ENCODE measurements at regions not wholly inside any gene's neighbourhood (a gene's known extent, or its start where the extent isn't known, plus 50 kb on each side); places are given as distances from the start of the nearest gene placed in this dataset.

DNA sequence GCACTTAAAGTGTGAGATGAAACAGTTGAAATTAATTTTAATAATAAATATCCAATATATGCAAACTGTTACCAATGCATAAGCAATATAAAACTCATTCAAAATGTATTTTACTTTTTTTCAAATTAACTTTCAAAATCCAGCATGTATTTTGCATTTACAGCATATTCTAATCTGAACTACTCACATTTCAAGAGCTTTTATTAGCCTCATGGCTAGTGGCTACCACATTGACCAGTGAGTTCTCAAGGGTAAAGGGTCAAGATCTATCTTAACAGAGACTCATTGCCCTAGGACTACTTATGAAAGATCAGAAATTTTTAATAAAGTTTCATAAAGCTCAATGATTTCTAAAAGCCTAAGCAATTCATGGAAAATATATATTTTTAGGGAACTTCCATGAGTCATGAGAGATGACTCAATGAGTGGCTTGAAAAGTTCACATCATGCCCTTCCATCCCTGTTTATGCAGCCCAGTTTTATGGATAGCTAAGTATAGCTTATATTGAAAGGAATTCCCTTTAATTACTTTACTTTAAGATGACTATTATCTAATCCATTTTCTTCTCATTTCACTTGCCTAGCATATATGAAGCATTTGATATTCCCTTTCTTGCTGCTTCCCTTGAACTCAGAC, 608.6 kb downstream of the SLCO4C1 start:
- TF ChIP-seq TAF1 (IDR thresholded peaks at IDR 0.05; ENCODE audit: borderline replicate concordance, insufficient read depth, low read length) (no peak), POLR2AphosphoS5 (IDR thresholded peaks at IDR 0.05; ENCODE audit: low read depth, low read length) (no peak), FOXP2 (optimal IDR thresholded peaks at IDR 0.05; ENCODE audit: borderline replicate concordance, extremely low read depth, extremely low read length, insufficient read depth) (no peak), SIN3A (IDR thresholded peaks at IDR 0.05; ENCODE audit: borderline replicate concordance, insufficient read depth, low read length) (no peak)
- TF ChIP-seq, protein P1, sequence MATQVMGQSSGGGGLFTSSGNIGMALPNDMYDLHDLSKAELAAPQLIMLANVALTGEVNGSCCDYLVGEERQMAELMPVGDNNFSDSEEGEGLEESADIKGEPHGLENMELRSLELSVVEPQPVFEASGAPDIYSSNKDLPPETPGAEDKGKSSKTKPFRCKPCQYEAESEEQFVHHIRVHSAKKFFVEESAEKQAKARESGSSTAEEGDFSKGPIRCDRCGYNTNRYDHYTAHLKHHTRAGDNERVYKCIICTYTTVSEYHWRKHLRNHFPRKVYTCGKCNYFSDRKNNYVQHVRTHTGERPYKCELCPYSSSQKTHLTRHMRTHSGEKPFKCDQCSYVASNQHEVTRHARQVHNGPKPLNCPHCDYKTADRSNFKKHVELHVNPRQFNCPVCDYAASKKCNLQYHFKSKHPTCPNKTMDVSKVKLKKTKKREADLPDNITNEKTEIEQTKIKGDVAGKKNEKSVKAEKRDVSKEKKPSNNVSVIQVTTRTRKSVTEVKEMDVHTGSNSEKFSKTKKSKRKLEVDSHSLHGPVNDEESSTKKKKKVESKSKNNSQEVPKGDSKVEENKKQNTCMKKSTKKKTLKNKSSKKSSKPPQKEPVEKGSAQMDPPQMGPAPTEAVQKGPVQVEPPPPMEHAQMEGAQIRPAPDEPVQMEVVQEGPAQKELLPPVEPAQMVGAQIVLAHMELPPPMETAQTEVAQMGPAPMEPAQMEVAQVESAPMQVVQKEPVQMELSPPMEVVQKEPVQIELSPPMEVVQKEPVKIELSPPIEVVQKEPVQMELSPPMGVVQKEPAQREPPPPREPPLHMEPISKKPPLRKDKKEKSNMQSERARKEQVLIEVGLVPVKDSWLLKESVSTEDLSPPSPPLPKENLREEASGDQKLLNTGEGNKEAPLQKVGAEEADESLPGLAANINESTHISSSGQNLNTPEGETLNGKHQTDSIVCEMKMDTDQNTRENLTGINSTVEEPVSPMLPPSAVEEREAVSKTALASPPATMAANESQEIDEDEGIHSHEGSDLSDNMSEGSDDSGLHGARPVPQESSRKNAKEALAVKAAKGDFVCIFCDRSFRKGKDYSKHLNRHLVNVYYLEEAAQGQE (IDR thresholded peaks at IDR 0.05; ENCODE audit: insufficient read depth in 1 of 2, low read depth in 2 of 2, low read length in 2 of 2): no peak

DNA sequence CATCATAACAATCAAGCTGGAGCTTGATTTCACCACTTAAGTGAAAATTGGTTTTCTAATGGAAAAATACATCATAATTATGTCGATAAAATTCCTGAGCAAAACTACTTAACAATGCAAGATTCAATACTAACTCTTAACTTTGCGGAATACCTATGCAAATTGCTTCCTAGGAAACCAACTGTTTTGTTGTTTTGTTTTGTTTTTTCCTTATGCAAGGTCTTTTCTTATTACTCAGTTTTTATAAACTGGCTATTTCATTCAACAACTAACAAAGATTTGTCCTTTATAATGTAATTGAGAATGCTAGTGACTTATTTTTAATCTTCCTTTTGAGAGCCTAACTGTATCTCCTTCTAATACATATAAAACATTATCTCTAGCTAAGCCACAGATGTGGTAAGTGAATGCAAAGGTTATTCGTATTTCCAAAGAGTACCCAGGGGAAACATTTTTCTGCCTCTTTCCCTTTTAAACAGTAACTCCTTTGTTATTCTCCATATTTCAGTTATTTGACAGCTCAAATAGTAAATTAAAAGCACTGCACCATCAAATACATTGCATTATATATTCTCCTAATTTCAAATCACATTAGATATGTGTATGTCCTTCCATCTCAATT, 609.4 kb downstream of the SLCO4C1 start:
- no peak for TF ChIP-seq FOXP2 (optimal IDR thresholded peaks at IDR 0.05; ENCODE audit: borderline replicate concordance, extremely low read depth, extremely low read length, insufficient read depth)
- TF ChIP-seq, protein P1 (IDR thresholded peaks at IDR 0.05; ENCODE audit: insufficient read depth in 1 of 2, low read depth in 2 of 2, low read length in 2 of 2): no peak
- no peak for TF ChIP-seq POLR2AphosphoS5 (IDR thresholded peaks at IDR 0.05; ENCODE audit: low read depth, low read length)
- TF ChIP-seq TAF1 (IDR thresholded peaks at IDR 0.05; ENCODE audit: borderline replicate concordance, insufficient read depth, low read length): no peak
- no peak for TF ChIP-seq SIN3A (IDR thresholded peaks at IDR 0.05; ENCODE audit: borderline replicate concordance, insufficient read depth, low read length)

DNA sequence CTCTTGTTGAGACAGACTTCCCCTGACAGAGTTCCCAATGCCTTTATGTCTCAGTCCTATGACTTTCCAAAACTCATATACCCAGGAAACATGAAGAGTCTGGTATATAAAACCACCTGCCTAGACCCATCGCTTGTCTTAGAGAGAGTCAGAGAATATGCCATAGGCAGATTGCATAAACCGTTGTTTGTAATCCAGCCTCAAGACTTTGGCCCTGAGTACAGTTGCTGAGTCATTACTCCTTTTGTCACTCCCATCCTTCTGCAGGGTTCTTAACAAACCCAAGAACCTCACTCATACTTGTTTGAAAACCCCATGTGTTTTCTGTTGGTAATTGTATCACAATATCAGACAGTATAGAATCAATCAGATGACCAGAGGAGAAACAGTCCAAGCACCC, 616.3 kb downstream of the SLCO4C1 start:
- TF ChIP-seq, protein P1 (IDR thresholded peaks at IDR 0.05; ENCODE audit: insufficient read depth in 1 of 2, low read depth in 2 of 2, low read length in 2 of 2): no peak
- TF ChIP-seq TAF1 (IDR thresholded peaks at IDR 0.05; ENCODE audit: borderline replicate concordance, insufficient read depth, low read length) (no peak), POLR2AphosphoS5 (IDR thresholded peaks at IDR 0.05; ENCODE audit: low read depth, low read length) (no peak), FOXP2 (optimal IDR thresholded peaks at IDR 0.05; ENCODE audit: borderline replicate concordance, extremely low read depth, extremely low read length, insufficient read depth) (no peak), SIN3A (IDR thresholded peaks at IDR 0.05; ENCODE audit: borderline replicate concordance, insufficient read depth, low read length) (no peak)

- no peak for TF ChIP-seq FOXP2 (optimal IDR thresholded peaks at IDR 0.05; ENCODE audit: borderline replicate concordance, extremely low read depth, extremely low read length, insufficient read depth)
- TF ChIP-seq TAF1 (IDR thresholded peaks at IDR 0.05; ENCODE audit: borderline replicate concordance, insufficient read depth, low read length): no peak
- TF ChIP-seq, protein P1 (IDR thresholded peaks at IDR 0.05; ENCODE audit: insufficient read depth in 1 of 2, low read depth in 2 of 2, low read length in 2 of 2): no peak
- no peak for TF ChIP-seq POLR2AphosphoS5 (IDR thresholded peaks at IDR 0.05; ENCODE audit: low read depth, low read length)
- no peak for TF ChIP-seq SIN3A (IDR thresholded peaks at IDR 0.05; ENCODE audit: borderline replicate concordance, insufficient read depth, low read length)
Measured at GRCh38 chr5:101678481-101679193, 617.4 kb downstream of the SLCO4C1 start.
